GM23338 (cell line): ENCODE measurements at regions not wholly inside any gene's neighbourhood (a gene's known extent, or its start where the extent isn't known, plus 50 kb on each side); places are given as distances from the start of the nearest gene placed in this dataset.

ENCODE experiments used
- ATAC-seq: fragments of 200-7000 bp; cut with Tn5 transposase; 3 replicates; pipeline ENCODE4 v1.9.1; 2020
- DNase-seq: peaks from one replicate; pipeline ENCODE4 v3.0.0-alpha.2; 2015; ENCODE audit warnings: low spot score
- H2AFZ ChIP-seq: fragments of 200-600 bp; sonication (generic); 2 replicates; pipeline ENCODE4 v1.8.0; 2016; ENCODE audit warnings: antibody characterized with exemption, mild to moderate bottlenecking, moderate library complexity
- H3F3A ChIP-seq: fragments of 200-600 bp; sonication (generic); replicated peaks from 2 replicates; pipeline ENCODE4 v1.8.0; 2017; ENCODE audit warnings: antibody characterized with exemption, mixed run types, low read depth
- H3K27ac ChIP-seq: fragments of 200-600 bp; sonication (generic); 2 replicates; pipeline ENCODE4 v1.6.1; 2016; ENCODE audit warnings: low read depth
- H3K27me3 ChIP-seq: fragments of 200-600 bp; sonication (generic); 2 replicates; pipeline ENCODE4 v1.8.0; 2016; ENCODE audit warnings: mild to moderate bottlenecking, mixed run types, moderate library complexity; ENCODE audit not compliant: insufficient read depth
- H3K36me3 ChIP-seq: fragments of 200-600 bp; sonication (generic); 2 replicates; pipeline ENCODE4 v1.8.0; 2016; ENCODE audit warnings: mild to moderate bottlenecking; ENCODE audit not compliant: insufficient read depth
- H3K4me1 ChIP-seq: fragments of 200-600 bp; sonication (generic); 2 replicates; pipeline ENCODE4 v1.8.0; 2016; ENCODE audit warnings: mild to moderate bottlenecking, moderate library complexity; ENCODE audit not compliant: insufficient read depth
- H3K4me2 ChIP-seq: fragments of 200-600 bp; sonication (generic); 2 replicates; pipeline ENCODE4 v1.7.1; 2017; ENCODE audit warnings: mixed run types
- H3K4me3 ChIP-seq: fragments of 200-600 bp; sonication (generic); 2 replicates; pipeline ENCODE4 v1.6.1; 2016; ENCODE audit warnings: mixed run types
- H3K79me2 ChIP-seq: fragments of 200-600 bp; sonication (generic); replicated peaks from 2 replicates; pipeline ENCODE4 v1.8.0; 2017; ENCODE audit warnings: mild to moderate bottlenecking; ENCODE audit not compliant: insufficient read depth
- H3K9me2 ChIP-seq: fragments of 200-600 bp; sonication (generic); 2 replicates; pipeline ENCODE4 v1.8.0; 2017; ENCODE audit not compliant: insufficient read depth
- H4K20me1 ChIP-seq: fragments of 200-600 bp; sonication (generic); replicated peaks from 2 replicates; pipeline ENCODE4 v1.8.0; 2017; ENCODE audit warnings: mild to moderate bottlenecking; ENCODE audit not compliant: insufficient read depth
- H3K27ac Mint-ChIP-seq: 2 replicates; pipeline ENCODE4 v1.8.0; 2020; ENCODE audit warnings: inconsistent platforms, mild to moderate bottlenecking, moderate library complexity, mixed read lengths
- H3K27me3 Mint-ChIP-seq: 3 replicates; pipeline ENCODE4 v1.8.0; 2022; ENCODE audit warnings: low read depth, mild to moderate bottlenecking, moderate library complexity, mixed read lengths, inconsistent platforms; ENCODE audit not compliant: insufficient read depth, poor library complexity
- H3K36me3 Mint-ChIP-seq: 3 replicates; pipeline ENCODE4 v1.8.0; 2021; ENCODE audit warnings: low read depth, mild to moderate bottlenecking, inconsistent platforms, moderate library complexity, mixed read lengths
- H3K4me1 Mint-ChIP-seq: 3 replicates; pipeline ENCODE4 v1.8.0; 2020; ENCODE audit warnings: mild to moderate bottlenecking, inconsistent platforms, mixed read lengths
- H3K4me3 Mint-ChIP-seq: 3 replicates; pipeline ENCODE4 v1.8.0; 2021; ENCODE audit warnings: moderate library complexity, mild to moderate bottlenecking, inconsistent platforms, mixed read lengths
- H3K9me3 Mint-ChIP-seq: 3 replicates; pipeline ENCODE4 v1.8.0; 2020; ENCODE audit warnings: moderate library complexity, mild to moderate bottlenecking, inconsistent platforms, mixed read lengths
- CREB1 ChIP-seq: fragments of 250-450 bp; sonication (Bioruptor Pico); IDR thresholded peaks from 2 replicates; pipeline ENCODE4 v1.5.0; 2020; ENCODE audit warnings: low read depth, mild to moderate bottlenecking, moderate library complexity
- EZH2 ChIP-seq: fragments of 200-600 bp; sonication (generic); IDR thresholded peaks from one replicate; pipeline ENCODE4 v1.8.0; 2017; ENCODE audit warnings: antibody characterized with exemption, mild to moderate bottlenecking, low read depth; ENCODE audit not compliant: unreplicated experiment
- EZH2phosphoT487 ChIP-seq: fragments of 200-600 bp; sonication (generic); IDR thresholded peaks from one replicate; pipeline ENCODE4 v1.8.1; 2018; ENCODE audit warnings: antibody characterized with exemption; ENCODE audit not compliant: unreplicated experiment
- JUNB ChIP-seq: IDR thresholded peaks from one replicate; pipeline ENCODE4 v1.6.1; 2016; ENCODE audit warnings: antibody characterized with exemption; ENCODE audit not compliant: unreplicated experiment
- NANOG ChIP-seq: IDR thresholded peaks from 2 replicates; pipeline ENCODE4 v1.6.1; 2016; ENCODE audit warnings: antibody characterized with exemption, borderline replicate concordance
- POLR2AphosphoS5 ChIP-seq: IDR thresholded peaks from 2 replicates; pipeline ENCODE4 v1.6.1; 2016; ENCODE audit warnings: antibody characterized with exemption, low read depth
- STAT1 ChIP-seq: IDR thresholded peaks from one replicate; pipeline ENCODE4 v1.6.1; 2016; ENCODE audit warnings: antibody characterized with exemption; ENCODE audit not compliant: unreplicated experiment
- ZNF114 ChIP-seq: fragments of 250-450 bp; sonication (Bioruptor Pico); IDR thresholded peaks from 2 replicates; pipeline ENCODE4 v1.5.0; 2020; ENCODE audit warnings: mild to moderate bottlenecking, moderate library complexity
- ZNF331 ChIP-seq: fragments of 250-450 bp; sonication (Bioruptor Pico); IDR thresholded peaks from 2 replicates; pipeline ENCODE4 v1.5.0; 2020; ENCODE audit warnings: low read depth, mild to moderate bottlenecking, moderate library complexity
- TF ChIP-seq, protein P1 (sequence below): fragments of 250-450 bp; sonication (Bioruptor Pico); IDR thresholded peaks from 2 replicates; pipeline ENCODE4 v1.5.0; 2020; ENCODE audit warnings: mild to moderate bottlenecking, moderate library complexity
- TF ChIP-seq, protein P2 (sequence below), 2 experiments: fragments of 200-600 bp in 1 of 2; sonication (generic) in 1 of 2; conservative IDR thresholded peaks; 2 replicates each; pipeline versions ENCODE4 v1.5.1 to v1.6.1; 2016 to 2017; ENCODE audit warnings: antibody characterized with exemption in 2 of 2, low read depth in 2 of 2, mild to moderate bottlenecking in 2 of 2, moderate library complexity in 1 of 2
- TF ChIP-seq, protein P3 (sequence below): IDR thresholded peaks from one replicate; pipeline ENCODE4 v1.6.1; 2018; ENCODE audit warnings: antibody characterized with exemption; ENCODE audit not compliant: unreplicated experiment

DNA sequence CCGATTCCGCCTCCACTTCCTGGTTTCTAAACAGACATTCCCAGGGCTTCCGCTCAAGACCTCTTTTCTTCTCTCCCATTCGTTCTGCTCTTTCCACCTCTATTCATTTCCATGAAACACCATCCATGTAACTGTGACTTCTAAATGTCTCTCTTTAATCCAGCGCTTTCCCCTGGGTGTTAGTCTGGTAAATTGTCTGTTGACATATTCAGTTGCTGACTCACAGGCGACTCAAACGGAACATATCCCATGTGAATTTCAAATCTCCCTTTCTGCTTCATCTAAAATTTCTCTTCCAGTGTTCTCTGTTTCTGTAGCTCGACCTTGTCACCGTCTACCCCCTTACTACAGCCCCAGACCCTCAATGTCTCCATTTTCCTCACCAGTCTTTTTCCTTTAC, 119.1 kb downstream of the PFKFB3 start (continued):
- TF ChIP-seq, protein P1, sequence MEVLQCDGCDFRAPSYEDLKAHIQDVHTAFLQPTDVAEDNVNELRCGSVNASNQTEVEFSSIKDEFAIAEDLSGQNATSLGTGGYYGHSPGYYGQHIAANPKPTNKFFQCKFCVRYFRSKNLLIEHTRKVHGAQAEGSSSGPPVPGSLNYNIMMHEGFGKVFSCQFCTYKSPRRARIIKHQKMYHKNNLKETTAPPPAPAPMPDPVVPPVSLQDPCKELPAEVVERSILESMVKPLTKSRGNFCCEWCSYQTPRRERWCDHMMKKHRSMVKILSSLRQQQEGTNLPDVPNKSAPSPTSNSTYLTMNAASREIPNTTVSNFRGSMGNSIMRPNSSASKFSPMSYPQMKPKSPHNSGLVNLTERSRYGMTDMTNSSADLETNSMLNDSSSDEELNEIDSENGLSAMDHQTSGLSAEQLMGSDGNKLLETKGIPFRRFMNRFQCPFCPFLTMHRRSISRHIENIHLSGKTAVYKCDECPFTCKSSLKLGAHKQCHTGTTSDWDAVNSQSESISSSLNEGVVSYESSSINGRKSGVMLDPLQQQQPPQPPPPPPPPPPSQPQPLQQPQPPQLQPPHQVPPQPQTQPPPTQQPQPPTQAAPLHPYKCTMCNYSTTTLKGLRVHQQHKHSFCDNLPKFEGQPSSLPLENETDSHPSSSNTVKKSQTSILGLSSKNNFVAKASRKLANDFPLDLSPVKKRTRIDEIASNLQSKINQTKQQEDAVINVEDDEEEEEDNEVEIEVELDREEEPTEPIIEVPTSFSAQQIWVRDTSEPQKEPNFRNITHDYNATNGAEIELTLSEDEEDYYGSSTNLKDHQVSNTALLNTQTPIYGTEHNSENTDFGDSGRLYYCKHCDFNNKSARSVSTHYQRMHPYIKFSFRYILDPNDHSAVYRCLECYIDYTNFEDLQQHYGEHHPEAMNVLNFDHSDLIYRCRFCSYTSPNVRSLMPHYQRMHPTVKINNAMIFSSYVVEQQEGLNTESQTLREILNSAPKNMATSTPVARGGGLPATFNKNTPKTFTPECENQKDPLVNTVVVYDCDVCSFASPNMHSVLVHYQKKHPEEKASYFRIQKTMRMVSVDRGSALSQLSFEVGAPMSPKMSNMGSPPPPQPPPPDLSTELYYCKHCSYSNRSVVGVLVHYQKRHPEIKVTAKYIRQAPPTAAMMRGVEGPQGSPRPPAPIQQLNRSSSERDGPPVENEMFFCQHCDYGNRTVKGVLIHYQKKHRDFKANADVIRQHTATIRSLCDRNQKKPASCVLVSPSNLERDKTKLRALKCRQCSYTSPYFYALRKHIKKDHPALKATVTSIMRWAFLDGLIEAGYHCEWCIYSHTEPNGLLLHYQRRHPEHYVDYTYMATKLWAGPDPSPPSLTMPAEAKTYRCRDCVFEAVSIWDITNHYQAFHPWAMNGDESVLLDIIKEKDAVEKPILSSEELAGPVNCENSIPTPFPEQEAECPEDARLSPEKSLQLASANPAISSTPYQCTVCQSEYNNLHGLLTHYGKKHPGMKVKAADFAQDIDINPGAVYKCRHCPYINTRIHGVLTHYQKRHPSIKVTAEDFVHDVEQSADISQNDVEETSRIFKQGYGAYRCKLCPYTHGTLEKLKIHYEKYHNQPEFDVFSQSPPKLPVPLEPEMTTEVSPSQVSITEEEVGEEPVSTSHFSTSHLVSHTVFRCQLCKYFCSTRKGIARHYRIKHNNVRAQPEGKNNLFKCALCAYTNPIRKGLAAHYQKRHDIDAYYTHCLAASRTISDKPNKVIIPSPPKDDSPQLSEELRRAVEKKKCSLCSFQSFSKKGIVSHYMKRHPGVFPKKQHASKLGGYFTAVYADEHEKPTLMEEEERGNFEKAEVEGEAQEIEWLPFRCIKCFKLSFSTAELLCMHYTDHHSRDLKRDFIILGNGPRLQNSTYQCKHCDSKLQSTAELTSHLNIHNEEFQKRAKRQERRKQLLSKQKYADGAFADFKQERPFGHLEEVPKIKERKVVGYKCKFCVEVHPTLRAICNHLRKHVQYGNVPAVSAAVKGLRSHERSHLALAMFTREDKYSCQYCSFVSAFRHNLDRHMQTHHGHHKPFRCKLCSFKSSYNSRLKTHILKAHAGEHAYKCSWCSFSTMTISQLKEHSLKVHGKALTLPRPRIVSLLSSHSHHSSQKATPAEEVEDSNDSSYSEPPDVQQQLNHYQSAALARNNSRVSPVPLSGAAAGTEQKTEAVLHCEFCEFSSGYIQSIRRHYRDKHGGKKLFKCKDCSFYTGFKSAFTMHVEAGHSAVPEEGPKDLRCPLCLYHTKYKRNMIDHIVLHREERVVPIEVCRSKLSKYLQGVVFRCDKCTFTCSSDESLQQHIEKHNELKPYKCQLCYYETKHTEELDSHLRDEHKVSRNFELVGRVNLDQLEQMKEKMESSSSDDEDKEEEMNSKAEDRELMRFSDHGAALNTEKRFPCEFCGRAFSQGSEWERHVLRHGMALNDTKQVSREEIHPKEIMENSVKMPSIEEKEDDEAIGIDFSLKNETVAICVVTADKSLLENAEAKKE (CRISPR knock-in tag): no peak
- TF ChIP-seq CREB1 (CRISPR knock-in tag) (no peak), ZNF331 (CRISPR knock-in tag) (no peak), JUNB (no peak), STAT1 (no peak), POLR2AphosphoS5 (no peak), NANOG (no peak), EZH2 (no peak), EZH2phosphoT487 (no peak)

DNA sequence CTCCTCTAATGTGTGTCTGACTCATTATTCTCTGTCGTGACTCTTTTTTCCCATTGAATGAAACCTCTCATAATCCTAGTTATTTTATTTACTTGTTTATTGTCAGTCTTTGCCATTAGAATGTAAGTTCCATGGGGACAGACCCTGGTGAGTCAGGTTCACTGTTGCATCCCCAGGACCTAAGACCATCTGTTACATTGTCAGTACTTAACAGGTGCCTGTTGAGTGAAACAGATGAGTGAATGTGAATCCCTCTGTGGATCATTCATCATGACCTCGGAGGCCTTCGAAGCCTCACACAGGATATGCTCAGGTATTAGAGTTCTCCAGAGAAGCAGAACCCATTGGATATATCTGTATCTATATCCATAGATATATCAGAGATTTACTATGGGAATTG, 120.1 kb downstream of the PFKFB3 start:
- H3K27ac ChIP-seq: no peak overlapping the region
- H3K36me3 ChIP-seq: no peaks in the 10 kb centered on the region
- Mint-ChIP-seq H3K27ac (no peak overlapping the region), H3K36me3 (no peaks in the 10 kb centered on the region), H3K9me3 (no peaks in the 10 kb centered on the region), H3K27me3 (no peaks in the 10 kb centered on the region), H3K4me1 (no peaks in the 10 kb centered on the region), H3K4me3 (no peak overlapping the region)
- no peaks in the 10 kb centered on the region for H3F3A ChIP-seq
- no peak overlapping the region for H2AFZ ChIP-seq
- H4K20me1 ChIP-seq: 0 out of 2 replicates have a peak, but pooled peaks cover 2% of the 10 kb centered on the region
- H3K4me1 ChIP-seq: peaks cover 8% of the 10 kb centered on the region
- H3K27me3 ChIP-seq: no peaks in the 10 kb centered on the region
- no peaks in the 10 kb centered on the region for H3K79me2 ChIP-seq
- no peak overlapping the region for H3K4me3 ChIP-seq
- no peak for ATAC-seq
- H3K9me2 ChIP-seq: peaks cover 26% of the 10 kb centered on the region
- H3K4me2 ChIP-seq: no peak overlapping the region
- no peak for DNase-seq
- no peak for TF ChIP-seq ZNF114 (CRISPR knock-in tag)
- TF ChIP-seq CREB1 (CRISPR knock-in tag): no peak
- no peak for TF ChIP-seq POLR2AphosphoS5
- no peak for TF ChIP-seq JUNB
- no peak for TF ChIP-seq STAT1
- TF ChIP-seq, protein P2, sequence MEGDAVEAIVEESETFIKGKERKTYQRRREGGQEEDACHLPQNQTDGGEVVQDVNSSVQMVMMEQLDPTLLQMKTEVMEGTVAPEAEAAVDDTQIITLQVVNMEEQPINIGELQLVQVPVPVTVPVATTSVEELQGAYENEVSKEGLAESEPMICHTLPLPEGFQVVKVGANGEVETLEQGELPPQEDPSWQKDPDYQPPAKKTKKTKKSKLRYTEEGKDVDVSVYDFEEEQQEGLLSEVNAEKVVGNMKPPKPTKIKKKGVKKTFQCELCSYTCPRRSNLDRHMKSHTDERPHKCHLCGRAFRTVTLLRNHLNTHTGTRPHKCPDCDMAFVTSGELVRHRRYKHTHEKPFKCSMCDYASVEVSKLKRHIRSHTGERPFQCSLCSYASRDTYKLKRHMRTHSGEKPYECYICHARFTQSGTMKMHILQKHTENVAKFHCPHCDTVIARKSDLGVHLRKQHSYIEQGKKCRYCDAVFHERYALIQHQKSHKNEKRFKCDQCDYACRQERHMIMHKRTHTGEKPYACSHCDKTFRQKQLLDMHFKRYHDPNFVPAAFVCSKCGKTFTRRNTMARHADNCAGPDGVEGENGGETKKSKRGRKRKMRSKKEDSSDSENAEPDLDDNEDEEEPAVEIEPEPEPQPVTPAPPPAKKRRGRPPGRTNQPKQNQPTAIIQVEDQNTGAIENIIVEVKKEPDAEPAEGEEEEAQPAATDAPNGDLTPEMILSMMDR (conservative IDR thresholded peaks at IDR 0.05; ENCODE audit: low read depth in 2 of 2): no peak
- no peak for TF ChIP-seq EZH2
- no peak for TF ChIP-seq ZNF331 (CRISPR knock-in tag)
- TF ChIP-seq, protein P3, sequence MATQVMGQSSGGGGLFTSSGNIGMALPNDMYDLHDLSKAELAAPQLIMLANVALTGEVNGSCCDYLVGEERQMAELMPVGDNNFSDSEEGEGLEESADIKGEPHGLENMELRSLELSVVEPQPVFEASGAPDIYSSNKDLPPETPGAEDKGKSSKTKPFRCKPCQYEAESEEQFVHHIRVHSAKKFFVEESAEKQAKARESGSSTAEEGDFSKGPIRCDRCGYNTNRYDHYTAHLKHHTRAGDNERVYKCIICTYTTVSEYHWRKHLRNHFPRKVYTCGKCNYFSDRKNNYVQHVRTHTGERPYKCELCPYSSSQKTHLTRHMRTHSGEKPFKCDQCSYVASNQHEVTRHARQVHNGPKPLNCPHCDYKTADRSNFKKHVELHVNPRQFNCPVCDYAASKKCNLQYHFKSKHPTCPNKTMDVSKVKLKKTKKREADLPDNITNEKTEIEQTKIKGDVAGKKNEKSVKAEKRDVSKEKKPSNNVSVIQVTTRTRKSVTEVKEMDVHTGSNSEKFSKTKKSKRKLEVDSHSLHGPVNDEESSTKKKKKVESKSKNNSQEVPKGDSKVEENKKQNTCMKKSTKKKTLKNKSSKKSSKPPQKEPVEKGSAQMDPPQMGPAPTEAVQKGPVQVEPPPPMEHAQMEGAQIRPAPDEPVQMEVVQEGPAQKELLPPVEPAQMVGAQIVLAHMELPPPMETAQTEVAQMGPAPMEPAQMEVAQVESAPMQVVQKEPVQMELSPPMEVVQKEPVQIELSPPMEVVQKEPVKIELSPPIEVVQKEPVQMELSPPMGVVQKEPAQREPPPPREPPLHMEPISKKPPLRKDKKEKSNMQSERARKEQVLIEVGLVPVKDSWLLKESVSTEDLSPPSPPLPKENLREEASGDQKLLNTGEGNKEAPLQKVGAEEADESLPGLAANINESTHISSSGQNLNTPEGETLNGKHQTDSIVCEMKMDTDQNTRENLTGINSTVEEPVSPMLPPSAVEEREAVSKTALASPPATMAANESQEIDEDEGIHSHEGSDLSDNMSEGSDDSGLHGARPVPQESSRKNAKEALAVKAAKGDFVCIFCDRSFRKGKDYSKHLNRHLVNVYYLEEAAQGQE: no peak
